ENCODE measurements at regions not wholly inside any gene's neighbourhood (a gene's known extent, or its start where the extent isn't known, plus 50 kb on each side); places are given as distances from the start of the nearest gene placed in this dataset.

DNA sequence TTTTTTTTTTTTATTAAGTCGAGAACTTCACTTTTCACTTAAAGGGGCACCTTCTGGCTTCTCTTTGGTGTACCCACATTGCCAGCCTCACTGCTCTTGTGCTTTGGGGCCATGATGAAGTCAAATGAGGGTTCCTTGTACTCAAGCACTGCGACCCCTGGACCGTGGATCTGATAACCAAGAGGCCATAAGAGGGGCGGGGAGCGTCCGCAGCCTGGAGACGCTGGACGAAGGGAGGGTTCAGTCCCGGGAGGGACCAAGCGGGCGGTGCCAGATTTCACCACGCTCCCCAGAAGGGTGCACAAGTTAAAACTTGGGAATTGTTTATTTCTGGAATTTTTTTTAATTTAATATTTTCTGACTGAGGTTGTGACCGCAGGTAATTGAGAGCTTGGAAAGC lies 53.3 kb upstream of the SOX1 start:
- no peak overlapping the region for H3K9ac ChIP-seq (ENCODE audit: low read depth, low read length)
- no peaks in the 10 kb centered on the region for H3K9me3 ChIP-seq (ENCODE audit: control insufficient read depth, insufficient read depth, low read length)
- H3K4me1 ChIP-seq (ENCODE audit: insufficient read depth, low read length), result no peaks in the 10 kb centered on the region
- H3K36me3 ChIP-seq (ENCODE audit: insufficient read depth, low read length), result no peaks in the 10 kb centered on the region

DNA sequence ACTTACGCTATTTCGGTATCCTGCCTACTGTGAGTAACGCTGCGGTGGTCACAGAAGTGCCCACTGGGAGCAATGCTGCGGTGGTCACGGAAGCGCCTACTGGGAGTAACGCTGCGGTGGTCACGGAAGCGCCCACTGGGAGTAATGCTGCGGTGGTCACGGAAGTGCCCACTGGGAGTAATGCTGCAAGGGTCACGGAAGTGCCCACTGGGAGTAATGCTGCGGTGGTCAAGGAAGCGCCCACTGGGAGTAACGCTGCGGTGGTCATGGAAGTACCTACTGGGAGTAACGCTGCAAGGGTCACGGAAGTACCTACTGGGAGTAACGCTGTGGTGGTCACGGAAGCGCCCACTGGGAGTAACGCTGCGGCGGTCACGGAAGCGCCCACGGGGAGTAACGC lies 52.1 kb upstream of the SOX1 start:
- no peaks in the 10 kb centered on the region for H3K9me3 ChIP-seq (ENCODE audit: control insufficient read depth, insufficient read depth, low read length)
- no peak overlapping the region for H3K9ac ChIP-seq (ENCODE audit: low read depth, low read length)
- H3K4me1 ChIP-seq (ENCODE audit: insufficient read depth, low read length), result no peaks in the 10 kb centered on the region
- H3K36me3 ChIP-seq (ENCODE audit: insufficient read depth, low read length), result no peaks in the 10 kb centered on the region
